HG03064 (cell line): ENCODE measurements at regions not wholly inside any gene's neighbourhood (a gene's known extent, or its start where the extent isn't known, plus 50 kb on each side); places are given as distances from the start of the nearest gene placed in this dataset.
"Not testable (repeated sequence)": the region's sequence is repeated elsewhere in the genome, so short reads cannot be mapped to it uniquely, and the experiment has no call there.

Experiments used
- ATAC-seq: cut with Tn5 transposase; IDR thresholded peaks from one replicate; pipeline ENCODE4 v1.9.1; 2021; ENCODE audit warnings: low read depth; ENCODE audit not compliant: unreplicated experiment

GRCh38 chr7:146057958-146058357 is 58.6 kb upstream of the CNTNAP2 start:
- no peak for ATAC-seq

- ATAC-seq: no peak
Measured at GRCh38 chr7:146054909-146055308, 61.7 kb upstream of the CNTNAP2 start.

GRCh38 chr7:146053492-146053891 is 63.1 kb upstream of the CNTNAP2 start:
- no peak for ATAC-seq

GRCh38 chr7:146043310-146043709 is 73.3 kb upstream of the CNTNAP2 start:
- ATAC-seq: not testable (repeated sequence)

- no peak for ATAC-seq
Measured at GRCh38 chr7:146028251-146028750, 88.3 kb upstream of the CNTNAP2 start.

GRCh38 chr7:146027243-146027642 is 89.4 kb upstream of the CNTNAP2 start:
- no peak for ATAC-seq

- no peak for ATAC-seq
Measured at GRCh38 chr7:146022776-146023175, 93.8 kb upstream of the CNTNAP2 start.

GRCh38 chr7:146019041-146020004 is 97.3 kb upstream of the CNTNAP2 start:
- not testable (repeated sequence) for ATAC-seq

GRCh38 chr7:146017366-146017765 is 99.2 kb upstream of the CNTNAP2 start:
- not testable (repeated sequence) for ATAC-seq

GRCh38 chr7:146014154-146014553 is 102.4 kb upstream of the CNTNAP2 start:
- not testable (repeated sequence) for ATAC-seq

- ATAC-seq: no peak
Measured at GRCh38 chr7:146008293-146008692, 108.3 kb upstream of the CNTNAP2 start.

- no peak for ATAC-seq
Measured at GRCh38 chr7:146004805-146005204, 111.8 kb upstream of the CNTNAP2 start.

- ATAC-seq: no peak
Measured at GRCh38 chr7:146002431-146003078, 114.0 kb upstream of the CNTNAP2 start.

GRCh38 chr7:146002008-146002407 is 114.6 kb upstream of the CNTNAP2 start:
- no peak for ATAC-seq

- ATAC-seq: no peak
Measured at GRCh38 chr7:146000882-146001281, 115.7 kb upstream of the CNTNAP2 start.

- no peak for ATAC-seq
Measured at GRCh38 chr7:145989469-145989868, 127.1 kb upstream of the CNTNAP2 start.

GRCh38 chr7:145986248-145986874 is 130.2 kb upstream of the CNTNAP2 start:
- no peak for ATAC-seq

- no peak for ATAC-seq
Measured at GRCh38 chr7:145978769-145979168, 137.8 kb upstream of the CNTNAP2 start.

GRCh38 chr7:145959981-145960380 is 156.6 kb upstream of the CNTNAP2 start:
- no peak for ATAC-seq

- ATAC-seq: no peak
Measured at GRCh38 chr7:145957160-145957890, 159.3 kb upstream of the CNTNAP2 start.
